Right lobe of liver (tissue), 6 donors: ENCODE measurements at regions not wholly inside any gene's neighbourhood (a gene's known extent, or its start where the extent isn't known, plus 50 kb on each side); places are given as distances from the start of the nearest gene placed in this dataset.
"Not testable (repeated sequence)": the region's sequence is repeated elsewhere in the genome, so short reads cannot be mapped to it uniquely, and the experiment has no call there.

Source experiments
- ATAC-seq, 4 donors: fragments of 200-7000 bp; cut with Tn5 transposase; one replicate each; pipeline ENCODE4 v1.9.1; 2020; ENCODE audit warnings: mild to moderate bottlenecking in 4 of 4, moderate library complexity in 4 of 4
- DNase-seq, 3 donors: peaks; one replicate each; pipeline ENCODE4 v3.0.0-alpha.2; 2020
- H3K27ac ChIP-seq, 3 donors: fragments of 200-600 bp; one replicate each; pipeline ENCODE4 v1.8.0; 2022
- H3K27me3 ChIP-seq, 2 donors: fragments of 200-600 bp; one replicate each; pipeline ENCODE4 v1.8.0; 2022
- H3K36me3 ChIP-seq, 4 donors: fragments of 200-600 bp; sonication (generic) in 1 of 4; one replicate each; pipeline versions ENCODE4 v1.5.1 to v1.8.0; 2017 to 2022; ENCODE audit warnings: control low read depth in 1 of 4
- H3K4me1 ChIP-seq, 4 donors: fragments of 200-600 bp; sonication (generic) in 1 of 4; one replicate each; pipeline versions ENCODE4 v1.5.1 to v1.8.0; 2017 to 2022; ENCODE audit warnings: control low read depth in 1 of 4
- H3K4me3 ChIP-seq, 3 donors: fragments of 200-600 bp; one replicate each; pipeline ENCODE4 v1.8.0; 2022
- H3K9me3 ChIP-seq, 4 donors: fragments of 200-600 bp; sonication (generic) in 1 of 4; one replicate each; pipeline versions ENCODE4 v1.5.1 to v1.8.0; 2017 to 2022; ENCODE audit warnings: control low read depth in 1 of 4
- CTCF ChIP-seq, 4 donors: fragments of 200-600 bp in 3 of 4; fragments of 450-650 bp in 1 of 4; IDR thresholded peaks; one replicate each; pipeline versions ENCODE4 v1.5.1 to v1.8.0; 2016 to 2022; ENCODE audit warnings: antibody characterized with exemption in 4 of 4, mild to moderate bottlenecking in 2 of 4
- POLR2A ChIP-seq: fragments of 450-650 bp; IDR thresholded peaks from one replicate; pipeline ENCODE4 v1.6.1; 2017; ENCODE audit warnings: antibody characterized with exemption, mild to moderate bottlenecking
- WGBS: methylation state at CpG from one replicate; pipeline ENCODE4 v1.1.6; 2018; ENCODE audit warnings: low coverage, low lambda C conversion rate; ENCODE audit not compliant: insufficient coverage; ENCODE audit errors: missing lambda C conversion rate; 5-methylcytosine and 5-hydroxymethylcytosine counted together
- intact Hi-C, 2 donors: fragments of 100-400 bp; cut with DNase I; formaldehyde crosslinking; loops; one replicate each; pipeline versions ENCODE4 v1.11.2 to v1.14.1; 2022
- donor health status: DM: no; HTN: yes; CAD: no.
- donor health status: DM: no; HTN: no; CAD: no.
- donor health status: DM: no; HTN: no; CAD: no.
- donor health status: DM: no; HTN: yes; CAD: no.
- donor health status: DM: no; HTN: yes; CAD: no.

- H3K27ac ChIP-seq = peak overlapping the region in 2 of 3 donors; percentile 81
Measured at GRCh38 chr15:79635897-79636561, 203.9 kb downstream of the MINAR1 start.

GRCh38 chr15:79640206-79640605 lies 208.1 kb downstream of the MINAR1 start:
- Histone ChIP-seq H3K27ac (no peak overlapping the region), H3K27me3 (no peaks in the 10 kb centered on the region), H3K4me1 (peaks cover 0 to 6% (median 2%) of the 10 kb centered on the region in 4 donors), H3K4me3 (no peak overlapping the region), H3K36me3 (no peaks in the 10 kb centered on the region), H3K9me3 (no peaks in the 10 kb centered on the region)
- WGBS = 40% methylated on average over 3 of the region's 3 CpGs
- TF ChIP-seq CTCF (IDR thresholded peaks at IDR 0.05) (no peak), POLR2A (no peak)
- intact Hi-C loops = no loop called here
- ATAC-seq (peak in 1 of 4 donors; percentile 83), DNase-seq (peak in 1 of 3 donors; percentile 43)

More at GRCh38 chr15:79635897-79636561, 203.9 kb downstream of the MINAR1 start:
- TF ChIP-seq CTCF (IDR thresholded peaks at IDR 0.05) = no peak
- TF ChIP-seq POLR2A = no peak
- 48% methylated on average over 1 of the region's 3 CpGs for WGBS
- peaks cover 0 to 13% (median 3%) of the 10 kb centered on the region in 4 donors for H3K4me1 ChIP-seq
- H3K36me3 ChIP-seq = no peaks in the 10 kb centered on the region
- no peaks in the 10 kb centered on the region for H3K27me3 ChIP-seq
- no peak for DNase-seq
- H3K4me3 ChIP-seq = no peak overlapping the region
- no peaks in the 10 kb centered on the region for H3K9me3 ChIP-seq
- intact Hi-C loops = no loop called here
- no peak for ATAC-seq

- no peak for DNase-seq
- no peak for ATAC-seq
- intact Hi-C loops = no loop called here
- H3K27ac ChIP-seq = no peak overlapping the region
- no peaks in the 10 kb centered on the region for H3K27me3 ChIP-seq
- H3K9me3 ChIP-seq = no peaks in the 10 kb centered on the region
- no peak overlapping the region for H3K4me3 ChIP-seq
- TF ChIP-seq CTCF (IDR thresholded peaks at IDR 0.05) (no peak), POLR2A (no peak)
- no peaks in the 10 kb centered on the region for H3K36me3 ChIP-seq
- peaks cover 0 to 10% (median 2%) of the 10 kb centered on the region in 4 donors for H3K4me1 ChIP-seq
Measured at GRCh38 chr15:79641841-79642240, 209.7 kb downstream of the MINAR1 start.

GRCh38 chr15:79643393-79643792 lies 211.3 kb downstream of the MINAR1 start:
- Histone ChIP-seq H3K9me3 (no peaks in the 10 kb centered on the region), H3K27ac (no peak overlapping the region), H3K36me3 (no peaks in the 10 kb centered on the region), H3K4me3 (no peak overlapping the region), H3K27me3 (no peaks in the 10 kb centered on the region), H3K4me1 (peaks cover 0 to 10% (median 2%) of the 10 kb centered on the region in 4 donors)
- ATAC-seq = no peak
- no peak for DNase-seq
- no peak for TF ChIP-seq CTCF (IDR thresholded peaks at IDR 0.05)
- no peak for TF ChIP-seq POLR2A
- intact Hi-C loops = no loop called here

GRCh38 chr15:79644091-79644490 lies 212.0 kb downstream of the MINAR1 start:
- TF ChIP-seq POLR2A (no peak), CTCF (IDR thresholded peaks at IDR 0.05) (no peak)
- DNase-seq (no peak), ATAC-seq (no peak)
- intact Hi-C loops = no loop called here
- Histone ChIP-seq H3K36me3 (no peaks in the 10 kb centered on the region), H3K27ac (no peak overlapping the region), H3K4me1 (peaks cover 0 to 10% (median 2%) of the 10 kb centered on the region in 4 donors), H3K4me3 (no peak overlapping the region), H3K9me3 (no peaks in the 10 kb centered on the region), H3K27me3 (no peaks in the 10 kb centered on the region)
- WGBS = 44% methylated on average over 2 of the region's 2 CpGs

GRCh38 chr15:79652972-79653371 lies 220.8 kb downstream of the MINAR1 start:
- intact Hi-C loops, H3K36me3 ChIP-seq, H3K27ac ChIP-seq, H3K27me3 ChIP-seq, DNase-seq, H3K4me3 ChIP-seq, H3K9me3 ChIP-seq, ATAC-seq: not testable (repeated sequence)
- H3K4me1 ChIP-seq = peaks cover 0 to 31% (median 8%) of the 10 kb centered on the region in 4 donors
